CD4-positive, alpha-beta memory T cell (primary cell): ENCODE measurements at regions not wholly inside any gene's neighbourhood (a gene's known extent, or its start where the extent isn't known, plus 50 kb on each side); places are given as distances from the start of the nearest gene placed in this dataset.

ENCODE experiments used
- CTCF ChIA-PET: fragments of 350-600 bp; sonication (Branson Sonifier 250); formaldehyde crosslinking; loops from one replicate; lab custom pipeline; 2021; ENCODE audit warnings: inconsistent platforms; ENCODE audit not compliant: partially characterized antibody; lab: Charles Lee
- POLR2A ChIA-PET: fragments of 350-600 bp; sonication (Branson Sonifier 250); formaldehyde crosslinking; loops from one replicate; lab custom pipeline; 2021; ENCODE audit not compliant: partially characterized antibody; lab: Charles Lee
- DNase-seq, 5 donors: peaks; one replicate each; pipeline versions ENCODE4 v3.0.0 to v3.0.0-alpha.2; 2020 to 2022; ENCODE audit warnings: mixed read lengths in 1 of 5
- H3K27ac ChIP-seq: one replicate; pipeline ENCODE4 v1.7.0; 2013; ENCODE audit warnings: low read depth, low read length
- H3K27me3 ChIP-seq: 2 replicates; pipeline ENCODE4 v1.7.0; 2013; ENCODE audit warnings: mild to moderate bottlenecking, low read length, moderate library complexity; ENCODE audit not compliant: insufficient read depth
- H3K36me3 ChIP-seq: 2 replicates; pipeline ENCODE4 v1.7.0; 2013; ENCODE audit warnings: mild to moderate bottlenecking, low read length, moderate library complexity; ENCODE audit not compliant: insufficient read depth
- H3K4me1 ChIP-seq: 2 replicates; pipeline ENCODE4 v1.7.0; 2013; ENCODE audit warnings: mild to moderate bottlenecking, low read length, moderate library complexity; ENCODE audit not compliant: insufficient read depth
- H3K4me3 ChIP-seq, 2 donors: one replicate each; pipeline ENCODE4 v1.7.0; 2013; ENCODE audit warnings: low read length in 2 of 2, mild to moderate bottlenecking in 1 of 2
- H3K9me3 ChIP-seq, 2 donors: one replicate each; pipeline ENCODE4 v1.7.0; 2013; ENCODE audit warnings: low read length in 2 of 2, control low read depth in 1 of 2; ENCODE audit not compliant: control insufficient read depth in 1 of 2
- H3K27ac Mint-ChIP-seq, 7 donors: one replicate each; pipeline ENCODE4 v1.8.0; 2020 to 2021; ENCODE audit warnings: mixed read lengths in 7 of 7, mild to moderate bottlenecking in 6 of 7, inconsistent platforms in 3 of 7, moderate library complexity in 3 of 7
- H3K27me3 Mint-ChIP-seq, 2 donors: one replicate each; pipeline ENCODE4 v1.8.0; 2020 to 2021; ENCODE audit warnings: mixed read lengths in 2 of 2
- H3K36me3 Mint-ChIP-seq, 2 donors: one replicate each; pipeline ENCODE4 v1.8.0; 2020 to 2021; ENCODE audit warnings: mixed read lengths in 2 of 2, inconsistent platforms in 1 of 2, mild to moderate bottlenecking in 1 of 2
- H3K4me1 Mint-ChIP-seq, 4 donors: one replicate each; pipeline ENCODE4 v1.8.0; 2020 to 2021; ENCODE audit warnings: mixed read lengths in 4 of 4, mild to moderate bottlenecking in 1 of 4
- H3K4me3 Mint-ChIP-seq, 8 donors: one replicate each; pipeline ENCODE4 v1.8.0; 2020 to 2021; ENCODE audit warnings: mixed read lengths in 8 of 8, mild to moderate bottlenecking in 7 of 8, moderate library complexity in 6 of 8, inconsistent platforms in 3 of 8
- H3K9me3 Mint-ChIP-seq, 8 donors: one replicate each; pipeline ENCODE4 v1.8.0; 2020 to 2021; ENCODE audit warnings: mixed read lengths in 8 of 8, mild to moderate bottlenecking in 5 of 8, inconsistent platforms in 3 of 8, moderate library complexity in 1 of 8
- intact Hi-C: fragments of 100-400 bp; cut with micrococcal nuclease; formaldehyde crosslinking; loops from one replicate; pipeline ENCODE4 v1.15.1; 2023

- Mint-ChIP-seq H3K36me3 (no peaks in the 10 kb centered on the region), H3K27me3 (peaks cover 0 to 4% of the 10 kb centered on the region in 2 donors), H3K9me3 (peaks cover 0 to 2% (median 0%) of the 10 kb centered on the region in 8 donors), H3K4me1 (no peaks in the 10 kb centered on the region), H3K4me3 (no peak overlapping the region), H3K27ac (no peak overlapping the region)
- H3K9me3 ChIP-seq = no peaks in the 10 kb centered on the region
- DNase-seq = no peak
- no peaks in the 10 kb centered on the region for H3K4me1 ChIP-seq
- no peaks in the 10 kb centered on the region for H3K36me3 ChIP-seq
- CTCF ChIA-PET = no interaction called here
- no peak overlapping the region for H3K4me3 ChIP-seq
- POLR2A ChIA-PET = no interaction called here
- intact Hi-C loops = no loop called here
- no peak overlapping the region for H3K27ac ChIP-seq
- H3K27me3 ChIP-seq = no peaks in the 10 kb centered on the region
These were observed 262.4 kb upstream of the SLC14A2 start for GRCh38 chr18:45352874-45353273.

- CTCF ChIA-PET = no interaction called here
These were observed 261.7 kb upstream of the SLC14A2 start for GRCh38 chr18:45353530-45353929.

DNA sequence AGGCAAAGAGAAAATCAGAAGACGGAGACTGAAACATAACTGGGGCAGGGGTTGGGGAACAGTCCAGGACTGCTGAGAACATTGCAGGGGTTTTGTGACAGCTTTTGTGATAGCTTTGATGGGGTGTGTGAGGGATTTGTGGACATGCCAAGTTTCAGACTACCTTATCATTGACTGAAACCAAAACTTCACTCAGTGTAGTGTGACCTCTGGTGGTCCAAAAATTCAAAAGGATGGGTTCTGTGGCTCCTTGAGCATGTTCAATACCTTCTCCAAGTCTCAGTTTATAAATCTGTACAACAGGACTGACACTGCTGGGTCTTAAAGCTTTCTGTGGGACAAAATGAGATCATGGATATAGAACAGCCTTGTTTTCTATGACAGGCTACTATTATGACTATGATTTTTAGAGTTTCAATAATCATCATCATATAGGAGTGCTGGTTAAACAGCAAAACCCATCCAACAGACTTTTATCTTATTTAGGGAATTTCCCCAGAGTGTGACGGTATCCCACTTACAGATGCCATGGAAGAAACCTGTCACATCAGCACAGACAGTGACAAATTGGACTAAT is 259.2 kb upstream of the SLC14A2 start:
- Mint-ChIP-seq H3K4me3 (no peak overlapping the region), H3K4me1 (peaks cover 0 to 1% (median 0%) of the 10 kb centered on the region in 4 donors), H3K36me3 (no peaks in the 10 kb centered on the region), H3K9me3 (no peaks in the 10 kb centered on the region), H3K27ac (peak overlapping the region in 1 of 7 donors; percentile 32), H3K27me3 (peaks cover 0 to 8% of the 10 kb centered on the region in 2 donors)
- Histone ChIP-seq H3K4me3 (no peak overlapping the region), H3K9me3 (no peaks in the 10 kb centered on the region), H3K27ac (no peak overlapping the region), H3K36me3 (no peaks in the 10 kb centered on the region), H3K4me1 (no peaks in the 10 kb centered on the region), H3K27me3 (no peaks in the 10 kb centered on the region)
- intact Hi-C loops = no loop called here
- CTCF ChIA-PET = no interaction called here
- POLR2A ChIA-PET = interaction anchor here (0.6 kb wide), 1 partner anchor 71 kb away, joined by 3 read pairs; no protein-coding TSS in a partner anchor
- no peak for DNase-seq

More at GRCh38 chr18:45353530-45353929, 261.7 kb upstream of the SLC14A2 start:
- Mint-ChIP-seq H3K27me3 (peaks cover 0 to 4% of the 10 kb centered on the region in 2 donors), H3K4me1 (no peaks in the 10 kb centered on the region), H3K36me3 (no peaks in the 10 kb centered on the region), H3K9me3 (peaks cover 0 to 2% (median 0%) of the 10 kb centered on the region in 8 donors), H3K4me3 (no peak overlapping the region), H3K27ac (no peak overlapping the region)
- H3K27me3 ChIP-seq = no peaks in the 10 kb centered on the region
- H3K27ac ChIP-seq = no peak overlapping the region
- intact Hi-C loops = no loop called here
- H3K36me3 ChIP-seq = no peaks in the 10 kb centered on the region
- no peaks in the 10 kb centered on the region for H3K4me1 ChIP-seq
- DNase-seq = no peak
- POLR2A ChIA-PET = no interaction called here
- H3K4me3 ChIP-seq = no peak overlapping the region
- no peaks in the 10 kb centered on the region for H3K9me3 ChIP-seq

DNA sequence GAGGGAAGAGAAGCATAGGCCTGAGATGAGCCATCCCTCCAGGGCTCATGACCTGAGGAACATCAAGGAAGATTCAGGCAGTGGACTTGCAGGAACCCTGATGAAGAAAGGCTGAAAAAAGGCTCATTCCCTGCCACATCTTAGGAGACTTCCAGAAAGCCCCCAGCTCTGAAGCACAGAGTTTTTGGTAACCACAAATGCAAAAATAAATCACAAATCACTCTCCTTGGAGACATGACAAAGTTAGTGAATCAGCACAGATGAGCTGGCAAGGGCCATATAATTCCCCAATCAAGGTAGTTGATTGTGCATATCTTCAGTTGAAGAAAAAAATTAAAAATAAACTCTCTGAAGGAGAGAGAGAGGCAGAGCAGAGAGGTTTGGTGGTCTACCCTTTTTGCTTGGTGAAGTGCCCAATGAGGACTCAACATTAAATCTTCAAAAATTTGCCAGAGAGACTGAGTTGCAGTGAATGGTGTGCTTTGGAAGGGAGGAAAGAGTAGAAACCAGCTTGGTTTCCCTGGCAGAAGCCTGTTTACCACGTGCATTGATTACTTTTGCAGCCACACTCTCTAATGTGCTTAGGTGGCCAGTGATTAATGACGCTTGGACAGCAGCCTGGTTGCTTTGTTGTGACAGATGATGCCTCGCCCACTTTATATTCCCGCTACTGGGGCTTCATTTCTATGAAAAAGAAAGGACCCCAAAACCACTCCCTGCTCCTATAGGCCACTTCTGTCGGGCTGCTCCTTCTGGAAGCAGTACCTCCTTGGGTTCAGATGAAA is 257.4 kb upstream of the SLC14A2 start:
- Mint-ChIP-seq H3K4me1 (peaks cover 0 to 1% (median 0%) of the 10 kb centered on the region in 4 donors), H3K4me3 (no peak overlapping the region), H3K27ac (no peak overlapping the region), H3K9me3 (no peaks in the 10 kb centered on the region), H3K27me3 (peaks cover 0 to 5% of the 10 kb centered on the region in 2 donors), H3K36me3 (no peaks in the 10 kb centered on the region)
- ChIA-PET POLR2A (no interaction called here), CTCF (no interaction called here)
- H3K4me1 ChIP-seq = no peaks in the 10 kb centered on the region
- no peaks in the 10 kb centered on the region for H3K27me3 ChIP-seq
- H3K9me3 ChIP-seq = no peaks in the 10 kb centered on the region
- intact Hi-C loops = no loop called here
- H3K36me3 ChIP-seq = no peaks in the 10 kb centered on the region
- no peak for DNase-seq
- no peak overlapping the region for H3K4me3 ChIP-seq
- no peak overlapping the region for H3K27ac ChIP-seq

DNA sequence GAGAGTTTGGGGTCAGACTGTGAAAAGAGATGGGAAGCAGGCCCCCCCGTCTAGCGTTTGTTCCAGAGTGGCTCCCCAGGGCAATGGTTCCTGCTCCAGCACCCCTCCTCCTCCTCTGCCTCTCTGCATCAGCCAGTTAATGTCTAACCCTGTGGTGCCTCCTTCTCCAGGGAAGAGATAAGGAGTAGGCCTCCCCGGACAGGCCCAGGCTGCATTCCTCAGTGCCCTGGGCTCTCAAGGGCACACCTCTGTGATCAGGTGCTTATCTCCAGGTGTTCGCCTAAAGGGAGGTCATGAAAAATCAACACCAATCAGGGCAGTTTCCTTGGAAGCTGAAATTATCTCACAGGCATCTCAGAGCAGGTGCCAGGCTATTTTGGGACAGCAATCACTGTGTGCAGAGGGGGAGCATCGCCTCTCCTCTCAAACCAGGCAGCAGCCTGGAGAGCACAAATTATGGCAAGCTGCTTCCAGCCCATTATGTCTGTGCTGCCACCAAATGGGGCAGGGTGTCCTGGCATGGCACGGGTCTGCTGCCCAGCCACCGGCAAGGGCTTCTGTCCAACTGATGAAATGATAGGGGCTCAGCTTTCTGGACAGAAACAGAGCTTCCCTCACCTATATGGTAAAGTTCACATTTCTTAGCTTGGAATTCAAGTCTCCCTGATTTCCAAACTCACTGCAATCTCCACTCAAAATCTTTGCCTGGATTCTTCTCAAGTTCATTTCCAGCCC is 255.8 kb upstream of the SLC14A2 start:
- Mint-ChIP-seq H3K27me3 (peaks cover 3 to 8% of the 10 kb centered on the region in 2 donors), H3K36me3 (no peaks in the 10 kb centered on the region), H3K27ac (no peak overlapping the region), H3K4me3 (no peak overlapping the region), H3K4me1 (peaks cover 0 to 1% (median 0%) of the 10 kb centered on the region in 4 donors), H3K9me3 (no peaks in the 10 kb centered on the region)
- Histone ChIP-seq H3K27ac (no peak overlapping the region), H3K4me1 (no peaks in the 10 kb centered on the region), H3K4me3 (no peak overlapping the region), H3K36me3 (no peaks in the 10 kb centered on the region), H3K27me3 (no peaks in the 10 kb centered on the region), H3K9me3 (no peaks in the 10 kb centered on the region)
- POLR2A ChIA-PET = no interaction called here
- CTCF ChIA-PET = no interaction called here
- intact Hi-C loops = no loop called here
- DNase-seq = no peak

GRCh38 chr18:45361125-45361851 is 254.0 kb upstream of the SLC14A2 start:
- intact Hi-C loops = no loop called here

GRCh38 chr18:45363196-45363595 is 252.1 kb upstream of the SLC14A2 start:
- Mint-ChIP-seq H3K4me3 (peak overlapping the region in 1 of 8 donors; percentile 5), H3K9me3 (no peaks in the 10 kb centered on the region), H3K27me3 (peaks cover 3 to 8% of the 10 kb centered on the region in 2 donors), H3K27ac (no peak overlapping the region), H3K4me1 (peaks cover 0 to 1% (median 0%) of the 10 kb centered on the region in 4 donors), H3K36me3 (no peaks in the 10 kb centered on the region)
- no peaks in the 10 kb centered on the region for H3K9me3 ChIP-seq
- DNase-seq = no peak
- ChIA-PET POLR2A (no interaction called here), CTCF (no interaction called here)
- H3K36me3 ChIP-seq = no peaks in the 10 kb centered on the region
- H3K27me3 ChIP-seq = no peaks in the 10 kb centered on the region
- H3K27ac ChIP-seq = no peak overlapping the region
- no peak overlapping the region for H3K4me3 ChIP-seq
- no peaks in the 10 kb centered on the region for H3K4me1 ChIP-seq
- intact Hi-C loops = no loop called here

More at GRCh38 chr18:45361125-45361851, 254.0 kb upstream of the SLC14A2 start:
- POLR2A ChIA-PET = no interaction called here
- no peaks in the 10 kb centered on the region for H3K36me3 Mint-ChIP-seq
- Histone ChIP-seq H3K27ac (no peak overlapping the region), H3K27me3 (no peaks in the 10 kb centered on the region), H3K4me3 (no peak overlapping the region), H3K4me1 (no peaks in the 10 kb centered on the region), H3K36me3 (no peaks in the 10 kb centered on the region), H3K9me3 (no peaks in the 10 kb centered on the region)
- no peak for DNase-seq
- CTCF ChIA-PET = no interaction called here
- H3K27ac Mint-ChIP-seq = no peak overlapping the region
- peaks cover 0 to 1% (median 0%) of the 10 kb centered on the region in 4 donors for H3K4me1 Mint-ChIP-seq
- H3K4me3 Mint-ChIP-seq = no peak overlapping the region
- no peaks in the 10 kb centered on the region for H3K9me3 Mint-ChIP-seq
- peaks cover 3 to 8% of the 10 kb centered on the region in 2 donors for H3K27me3 Mint-ChIP-seq
